Small intestine (tissue), 7 donors: ENCODE measurements at regions not wholly inside any gene's neighbourhood (a gene's known extent, or its start where the extent isn't known, plus 50 kb on each side); places are given as distances from the start of the nearest gene placed in this dataset.

Source experiments
- DNase-seq, 2 donors: peaks; one replicate each; pipeline versions ENCODE4 v3.0.0 to v3.0.0-alpha.2; 2013
- FAIRE-seq: peaks from 2 replicates; lab custom pipeline; 2012; peaks lifted over from hg19 to GRCh38; lab: Jason Lieb, UNC
- H3K27ac ChIP-seq, 3 donors: one replicate each; pipeline ENCODE4 v1.5.1; 2013; ENCODE audit warnings: low read length in 2 of 3, mild to moderate bottlenecking in 2 of 3, control low read depth in 1 of 3, inconsistent platforms in 1 of 3, low read depth in 1 of 3, moderate library complexity in 1 of 3
- H3K27me3 ChIP-seq, 3 donors: one replicate each; pipeline ENCODE4 v1.6.1; 2013; ENCODE audit warnings: low read length in 3 of 3, inconsistent platforms in 1 of 3; ENCODE audit not compliant: control insufficient read depth in 3 of 3, insufficient read depth in 3 of 3
- H3K36me3 ChIP-seq, 3 donors: one replicate each; pipeline ENCODE4 v1.6.1; 2013; ENCODE audit warnings: low read length in 3 of 3, inconsistent platforms in 1 of 3, low read depth in 1 of 3, mild to moderate bottlenecking in 1 of 3, moderate library complexity in 1 of 3; ENCODE audit not compliant: control insufficient read depth in 3 of 3, insufficient read depth in 2 of 3
- H3K4me1 ChIP-seq, 3 donors: one replicate each; pipeline ENCODE4 v1.6.1; 2013; ENCODE audit warnings: low read length in 2 of 3, inconsistent platforms in 1 of 3, low read depth in 1 of 3, mild to moderate bottlenecking in 1 of 3, moderate library complexity in 1 of 3; ENCODE audit not compliant: control insufficient read depth in 3 of 3, insufficient read depth in 2 of 3
- H3K4me3 ChIP-seq, 3 donors: one replicate each; pipeline ENCODE4 v1.5.1; 2013; ENCODE audit warnings: low read length in 3 of 3, control low read depth in 1 of 3, inconsistent platforms in 1 of 3, low read depth in 1 of 3, mild to moderate bottlenecking in 1 of 3, moderate library complexity in 1 of 3
- H3K9me3 ChIP-seq, 2 donors: one replicate each; pipeline ENCODE4 v1.6.1; 2013; ENCODE audit warnings: low read depth in 1 of 2, low read length in 1 of 2; ENCODE audit not compliant: control insufficient read depth in 2 of 2, insufficient read depth in 1 of 2
- WGBS, 3 donors: extraction: QIAGEN DNeasy Blood & Tissue Kit; methylation state at CpG; one replicate each; pipeline ENCODE4 v1.1.7; 2013; 5-methylcytosine and 5-hydroxymethylcytosine counted together
- donor health status: healthy with polysubstance abuse.
- donor health status: control.
- donor health status: control.
- donor health status: Bipolar disorder and iron deficiency.
- donor health status: healthy.

- no peak overlapping the region for H3K4me3 ChIP-seq
- H3K4me1 ChIP-seq, result no peaks in the 10 kb centered on the region
- H3K36me3 ChIP-seq, result no peaks in the 10 kb centered on the region
- H3K27ac ChIP-seq, result no peak overlapping the region
- FAIRE-seq (no peak), DNase-seq (no peak)
- WGBS, 3 donors, result 84 to 94% (median 91%) methylated on average over 4 of the region's 4 CpGs
- no peaks in the 10 kb centered on the region for H3K9me3 ChIP-seq
- no peaks in the 10 kb centered on the region for H3K27me3 ChIP-seq
These were observed 219.3 kb upstream of the LDB2 start for GRCh38 chr4:17117746-17118145.

DNA sequence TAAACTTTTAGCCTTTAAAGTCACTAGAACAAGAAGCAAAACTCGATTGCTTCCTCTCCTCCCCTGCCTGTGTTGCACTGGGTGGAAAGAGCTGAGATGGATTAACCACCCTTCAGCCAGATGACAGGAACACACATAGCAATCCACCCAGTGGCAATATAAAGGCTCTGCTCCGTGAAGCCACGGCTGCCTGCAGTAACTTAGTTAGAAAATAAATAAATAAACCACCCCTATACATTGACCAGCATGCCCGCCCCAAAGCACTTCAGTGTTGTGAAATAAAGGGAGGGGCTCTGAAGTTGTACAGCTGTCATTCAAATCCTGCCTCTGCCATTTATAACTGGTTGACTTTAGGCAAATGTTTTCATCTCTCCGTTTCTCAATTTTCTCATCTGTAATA lies 217.1 kb upstream of the LDB2 start:
- Histone ChIP-seq H3K27me3 (no peaks in the 10 kb centered on the region), H3K4me1 (no peaks in the 10 kb centered on the region), H3K36me3 (no peaks in the 10 kb centered on the region), H3K4me3 (no peak overlapping the region), H3K9me3 (no peaks in the 10 kb centered on the region), H3K27ac (no peak overlapping the region)
- no peak for FAIRE-seq
- DNase-seq, result no peak
- WGBS, 3 donors, result 39 to 57% (median 54%) methylated on average over 5 of the region's 5 CpGs

- no peaks in the 10 kb centered on the region for H3K36me3 ChIP-seq
- FAIRE-seq (no peak), DNase-seq (no peak)
- no peak overlapping the region for H3K4me3 ChIP-seq
- no peaks in the 10 kb centered on the region for H3K4me1 ChIP-seq
- WGBS, 3 donors, result 39 to 43% (median 40%) methylated on average over 4 of the region's 4 CpGs
- H3K27me3 ChIP-seq, result no peaks in the 10 kb centered on the region
- no peak overlapping the region for H3K27ac ChIP-seq
- no peaks in the 10 kb centered on the region for H3K9me3 ChIP-seq
These were observed 213.8 kb upstream of the LDB2 start for GRCh38 chr4:17112292-17112659.

- Histone ChIP-seq H3K9me3 (no peaks in the 10 kb centered on the region), H3K27me3 (no peaks in the 10 kb centered on the region), H3K4me3 (no peak overlapping the region), H3K36me3 (no peaks in the 10 kb centered on the region), H3K27ac (no peak overlapping the region), H3K4me1 (no peaks in the 10 kb centered on the region)
- FAIRE-seq, result no peak
- DNase-seq, result no peak
- 54 to 69% (median 63%) methylated on average over 2 of the region's 2 CpGs for WGBS, 3 donors
These were observed 210.7 kb upstream of the LDB2 start for GRCh38 chr4:17109126-17109525.

GRCh38 chr4:17103231-17103630 lies 204.8 kb upstream of the LDB2 start:
- no peak overlapping the region for H3K4me3 ChIP-seq
- WGBS, 3 donors, result 64 to 84% (median 76%) methylated on average over 1 of the region's 1 CpG
- no peak overlapping the region for H3K27ac ChIP-seq
- H3K36me3 ChIP-seq, result no peaks in the 10 kb centered on the region
- DNase-seq (no peak), FAIRE-seq (no peak)
- H3K9me3 ChIP-seq, result no peaks in the 10 kb centered on the region
- no peaks in the 10 kb centered on the region for H3K4me1 ChIP-seq
- no peaks in the 10 kb centered on the region for H3K27me3 ChIP-seq

DNA sequence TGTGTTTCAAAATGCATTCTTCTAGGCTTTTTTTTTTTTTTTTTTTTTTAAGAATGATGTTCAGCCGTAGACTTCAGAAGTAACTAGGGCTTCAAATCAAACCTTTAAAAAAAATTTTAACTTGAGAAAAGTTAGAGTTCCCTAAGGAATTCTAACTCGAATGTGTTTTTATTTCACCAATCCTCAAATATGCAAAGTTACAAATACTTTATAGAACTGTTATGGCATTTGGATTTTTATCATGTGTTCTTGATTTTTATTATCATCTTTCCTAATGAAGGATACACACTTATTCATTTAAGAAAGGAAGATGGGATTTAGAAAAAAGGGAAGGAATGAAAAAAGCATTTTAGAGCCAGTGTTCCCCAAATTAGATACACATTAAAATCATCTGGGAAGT lies 200.6 kb upstream of the LDB2 start:
- Histone ChIP-seq H3K4me1 (no peaks in the 10 kb centered on the region), H3K4me3 (no peak overlapping the region), H3K27ac (no peak overlapping the region), H3K9me3 (no peaks in the 10 kb centered on the region), H3K36me3 (no peaks in the 10 kb centered on the region), H3K27me3 (no peaks in the 10 kb centered on the region)
- WGBS, 3 donors, result 81 to 83% (median 83%) methylated on average over 2 of the region's 2 CpGs
- no peak for FAIRE-seq
- no peak for DNase-seq

- FAIRE-seq (no peak), DNase-seq (no peak)
- no peak overlapping the region for H3K27ac ChIP-seq
- 71 to 80% (median 79%) methylated on average over 4 of the region's 4 CpGs for WGBS, 3 donors
- no peaks in the 10 kb centered on the region for H3K9me3 ChIP-seq
- no peaks in the 10 kb centered on the region for H3K27me3 ChIP-seq
- H3K4me3 ChIP-seq, result no peak overlapping the region
- H3K4me1 ChIP-seq, result no peaks in the 10 kb centered on the region
- no peaks in the 10 kb centered on the region for H3K36me3 ChIP-seq
These were observed 200.0 kb upstream of the LDB2 start for GRCh38 chr4:17098401-17098800.

- Histone ChIP-seq H3K27ac (no peak overlapping the region), H3K9me3 (no peaks in the 10 kb centered on the region), H3K4me1 (no peaks in the 10 kb centered on the region), H3K36me3 (no peaks in the 10 kb centered on the region), H3K27me3 (no peaks in the 10 kb centered on the region), H3K4me3 (no peak overlapping the region)
- no peak for DNase-seq
- FAIRE-seq, result no peak
- WGBS, 3 donors, result 50 to 55% (median 53%) methylated on average over 1 of the region's 1 CpG
These were observed 198.9 kb upstream of the LDB2 start for GRCh38 chr4:17097362-17097761.

GRCh38 chr4:17096692-17097091 lies 198.2 kb upstream of the LDB2 start:
- 80 to 82% (median 82%) methylated on average over 5 of the region's 5 CpGs for WGBS, 3 donors
- no peak overlapping the region for H3K4me3 ChIP-seq
- H3K27me3 ChIP-seq, result no peaks in the 10 kb centered on the region
- no peaks in the 10 kb centered on the region for H3K4me1 ChIP-seq
- H3K27ac ChIP-seq, result no peak overlapping the region
- no peaks in the 10 kb centered on the region for H3K36me3 ChIP-seq
- no peaks in the 10 kb centered on the region for H3K9me3 ChIP-seq
- no peak for DNase-seq
- no peak for FAIRE-seq
